ENCODE measurements at regions not wholly inside any gene's neighbourhood (a gene's known extent, or its start where the extent isn't known, plus 50 kb on each side); places are given as distances from the start of the nearest gene placed in this dataset.

GRCh38 chr15:69725275-69725674, 272.7 kb downstream of the RPLP1 start:
- TF ChIP-seq, protein P1, sequence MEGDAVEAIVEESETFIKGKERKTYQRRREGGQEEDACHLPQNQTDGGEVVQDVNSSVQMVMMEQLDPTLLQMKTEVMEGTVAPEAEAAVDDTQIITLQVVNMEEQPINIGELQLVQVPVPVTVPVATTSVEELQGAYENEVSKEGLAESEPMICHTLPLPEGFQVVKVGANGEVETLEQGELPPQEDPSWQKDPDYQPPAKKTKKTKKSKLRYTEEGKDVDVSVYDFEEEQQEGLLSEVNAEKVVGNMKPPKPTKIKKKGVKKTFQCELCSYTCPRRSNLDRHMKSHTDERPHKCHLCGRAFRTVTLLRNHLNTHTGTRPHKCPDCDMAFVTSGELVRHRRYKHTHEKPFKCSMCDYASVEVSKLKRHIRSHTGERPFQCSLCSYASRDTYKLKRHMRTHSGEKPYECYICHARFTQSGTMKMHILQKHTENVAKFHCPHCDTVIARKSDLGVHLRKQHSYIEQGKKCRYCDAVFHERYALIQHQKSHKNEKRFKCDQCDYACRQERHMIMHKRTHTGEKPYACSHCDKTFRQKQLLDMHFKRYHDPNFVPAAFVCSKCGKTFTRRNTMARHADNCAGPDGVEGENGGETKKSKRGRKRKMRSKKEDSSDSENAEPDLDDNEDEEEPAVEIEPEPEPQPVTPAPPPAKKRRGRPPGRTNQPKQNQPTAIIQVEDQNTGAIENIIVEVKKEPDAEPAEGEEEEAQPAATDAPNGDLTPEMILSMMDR (IDR thresholded peaks at IDR 0.05): no peak
- TF ChIP-seq POLR2A (IDR thresholded peaks at IDR 0.05): no peak

Measured in thyroid gland (tissue), 4 donors.